SK-N-SH treated with all-trans-retinoic acid at 6 μM for 48 hours (cell line): ENCODE measurements at regions not wholly inside any gene's neighbourhood (a gene's known extent, or its start where the extent isn't known, plus 50 kb on each side); places are given as distances from the start of the nearest gene placed in this dataset.

Experiments
- ATAC-seq: fragments of 200-7000 bp; cut with Tn5 transposase; 3 replicates; pipeline ENCODE4 v1.9.1; 2020; ENCODE audit warnings: mild to moderate bottlenecking, moderate library complexity
- ARNTL ChIP-seq: fragments of 450-650 bp; formaldehyde crosslinking; IDR thresholded peaks from 2 replicates; pipeline ENCODE4 v1.5.0; 2020; ENCODE audit warnings: low read depth, mild to moderate bottlenecking, moderate library complexity, borderline replicate concordance
- BACH2 ChIP-seq: fragments of 250-450 bp; sonication (Bioruptor Pico); IDR thresholded peaks from 2 replicates; pipeline ENCODE4 v1.9.0; 2021; ENCODE audit warnings: mild to moderate bottlenecking, borderline replicate concordance
- CSDC2 ChIP-seq: fragments of 250-450 bp; sonication (Bioruptor Pico); IDR thresholded peaks from 2 replicates; pipeline ENCODE4 v1.5.0; 2020; ENCODE audit warnings: mild to moderate bottlenecking, moderate library complexity
- CSRNP3 ChIP-seq: fragments of 250-450 bp; sonication (Bioruptor Pico); IDR thresholded peaks from 2 replicates; pipeline ENCODE4 v1.5.1; 2021; ENCODE audit warnings: mild to moderate bottlenecking, moderate library complexity
- ESRRG ChIP-seq: fragments of 250-450 bp; sonication (Bioruptor Pico); IDR thresholded peaks from 2 replicates; pipeline ENCODE4 v1.6.1; 2021; ENCODE audit warnings: mild to moderate bottlenecking
- ISL1 ChIP-seq: fragments of 250-450 bp; sonication (Bioruptor Pico); IDR thresholded peaks from 2 replicates; pipeline ENCODE4 v2.1.2; 2022; ENCODE audit warnings: mild to moderate bottlenecking, moderate library complexity
- OSR1 ChIP-seq: fragments of 250-450 bp; sonication (Bioruptor Pico); IDR thresholded peaks from 2 replicates; pipeline ENCODE4 v1.8.0; 2022; ENCODE audit warnings: moderate library complexity, mild to moderate bottlenecking, inconsistent platforms
- PPARA ChIP-seq: fragments of 250-450 bp; sonication (Bioruptor Pico); IDR thresholded peaks from 2 replicates; pipeline ENCODE4 v1.5.0; 2020; ENCODE audit warnings: mild to moderate bottlenecking, borderline replicate concordance
- RARB ChIP-seq: fragments of 250-450 bp; sonication (Bioruptor Pico); IDR thresholded peaks from 2 replicates; pipeline ENCODE4 v1.8.0; 2021; ENCODE audit warnings: mild to moderate bottlenecking, moderate library complexity
- SNAI2 ChIP-seq: fragments of 250-450 bp; sonication (Bioruptor Pico); IDR thresholded peaks from 2 replicates; pipeline ENCODE4 v1.5.0; 2020; ENCODE audit warnings: mild to moderate bottlenecking, moderate library complexity
- TCF4 ChIP-seq: fragments of 250-450 bp; sonication (Bioruptor Pico); IDR thresholded peaks from 2 replicates; pipeline ENCODE4 v1.8.0; 2021; ENCODE audit warnings: mild to moderate bottlenecking, moderate library complexity, borderline replicate concordance
- TOX ChIP-seq: fragments of 250-450 bp; sonication (Bioruptor Pico); IDR thresholded peaks from 2 replicates; pipeline ENCODE4 v1.8.0; 2021; ENCODE audit warnings: mild to moderate bottlenecking, moderate library complexity, borderline replicate concordance
- ZC3H10 ChIP-seq: fragments of 250-450 bp; sonication (Bioruptor Pico); IDR thresholded peaks from 2 replicates; pipeline ENCODE4 v1.5.1; 2021; ENCODE audit warnings: mild to moderate bottlenecking, moderate library complexity
- ZFP3 ChIP-seq: fragments of 250-450 bp; sonication (Bioruptor Pico); IDR thresholded peaks from 2 replicates; pipeline ENCODE4 v1.5.0; 2020; ENCODE audit warnings: mild to moderate bottlenecking, moderate library complexity
- ZFP30 ChIP-seq: fragments of 450-650 bp; formaldehyde crosslinking; IDR thresholded peaks from 2 replicates; pipeline ENCODE4 v1.5.0; 2022; ENCODE audit warnings: mild to moderate bottlenecking, moderate library complexity
- ZNF565 ChIP-seq: fragments of 450-650 bp; formaldehyde crosslinking; conservative IDR thresholded peaks from 2 replicates; pipeline ENCODE4 v1.5.0; 2020; ENCODE audit warnings: low read depth, mild to moderate bottlenecking, moderate library complexity
- ZNF70 ChIP-seq: fragments of 450-650 bp; formaldehyde crosslinking; IDR thresholded peaks from 2 replicates; pipeline ENCODE4 v1.5.0; 2020; ENCODE audit warnings: mild to moderate bottlenecking, moderate library complexity
- ZNF8 ChIP-seq: fragments of 450-650 bp; formaldehyde crosslinking; IDR thresholded peaks from 2 replicates; pipeline ENCODE4 v1.5.0; 2020; ENCODE audit warnings: mild to moderate bottlenecking, moderate library complexity
- TF ChIP-seq, protein P1 (sequence below): fragments of 250-450 bp; sonication (Bioruptor Pico); IDR thresholded peaks from 2 replicates; pipeline ENCODE4 v1.8.0; 2020; ENCODE audit warnings: mild to moderate bottlenecking, moderate library complexity, borderline replicate concordance
- TF ChIP-seq, protein P2 (sequence below): fragments of 250-450 bp; sonication (Bioruptor Pico); IDR thresholded peaks from 2 replicates; pipeline ENCODE4 v1.5.1; 2020; ENCODE audit warnings: low read depth, mild to moderate bottlenecking, moderate library complexity
- TF ChIP-seq, protein P3 (sequence below): fragments of 250-450 bp; sonication (Bioruptor Pico); IDR thresholded peaks from 2 replicates; pipeline ENCODE4 v1.8.0; 2021; ENCODE audit warnings: low read depth, mild to moderate bottlenecking, moderate library complexity, borderline replicate concordance

DNA sequence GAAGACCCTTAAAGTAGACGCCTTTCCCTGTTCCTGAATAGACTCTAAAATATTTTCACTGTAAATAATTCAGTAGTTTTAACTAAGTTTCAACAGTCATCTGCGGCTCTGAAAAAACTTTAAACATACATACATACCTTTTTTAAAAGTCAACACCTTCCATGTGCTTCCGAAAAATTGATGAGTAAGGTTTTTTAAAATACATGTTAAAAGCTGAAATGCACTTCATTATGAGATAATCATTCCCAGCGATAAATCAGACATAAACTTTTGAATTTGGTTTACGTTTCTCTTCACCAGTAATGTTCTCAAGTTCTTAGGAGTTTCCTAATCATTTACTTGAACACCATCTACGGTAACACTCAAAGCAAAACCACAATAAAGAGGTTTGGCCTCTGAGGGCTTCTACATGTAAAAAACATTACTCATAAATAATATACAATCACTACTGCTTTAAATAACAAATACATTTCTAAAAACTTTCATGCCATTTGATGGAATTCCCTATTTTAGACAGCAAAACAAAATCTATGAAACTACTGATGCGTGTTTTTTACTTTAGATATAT, 403.5 kb downstream of the SHQ1 start:
- no peak for ATAC-seq

GRCh38 chr3:72442759-72443158, 405.5 kb downstream of the SHQ1 start:
- TF ChIP-seq SNAI2 (CRISPR knock-in tag), result no peak
- TF ChIP-seq ZNF565 (CRISPR knock-in tag), result no peak
- no peak for TF ChIP-seq RARB (CRISPR knock-in tag)
- TF ChIP-seq ZNF8 (CRISPR knock-in tag), result no peak
- no peak for TF ChIP-seq ISL1
- TF ChIP-seq, protein P1, sequence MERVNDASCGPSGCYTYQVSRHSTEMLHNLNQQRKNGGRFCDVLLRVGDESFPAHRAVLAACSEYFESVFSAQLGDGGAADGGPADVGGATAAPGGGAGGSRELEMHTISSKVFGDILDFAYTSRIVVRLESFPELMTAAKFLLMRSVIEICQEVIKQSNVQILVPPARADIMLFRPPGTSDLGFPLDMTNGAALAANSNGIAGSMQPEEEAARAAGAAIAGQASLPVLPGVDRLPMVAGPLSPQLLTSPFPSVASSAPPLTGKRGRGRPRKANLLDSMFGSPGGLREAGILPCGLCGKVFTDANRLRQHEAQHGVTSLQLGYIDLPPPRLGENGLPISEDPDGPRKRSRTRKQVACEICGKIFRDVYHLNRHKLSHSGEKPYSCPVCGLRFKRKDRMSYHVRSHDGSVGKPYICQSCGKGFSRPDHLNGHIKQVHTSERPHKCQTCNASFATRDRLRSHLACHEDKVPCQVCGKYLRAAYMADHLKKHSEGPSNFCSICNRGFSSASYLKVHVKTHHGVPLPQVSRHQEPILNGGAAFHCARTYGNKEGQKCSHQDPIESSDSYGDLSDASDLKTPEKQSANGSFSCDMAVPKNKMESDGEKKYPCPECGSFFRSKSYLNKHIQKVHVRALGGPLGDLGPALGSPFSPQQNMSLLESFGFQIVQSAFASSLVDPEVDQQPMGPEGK (CRISPR knock-in tag), result no peak
- TF ChIP-seq, protein P2, sequence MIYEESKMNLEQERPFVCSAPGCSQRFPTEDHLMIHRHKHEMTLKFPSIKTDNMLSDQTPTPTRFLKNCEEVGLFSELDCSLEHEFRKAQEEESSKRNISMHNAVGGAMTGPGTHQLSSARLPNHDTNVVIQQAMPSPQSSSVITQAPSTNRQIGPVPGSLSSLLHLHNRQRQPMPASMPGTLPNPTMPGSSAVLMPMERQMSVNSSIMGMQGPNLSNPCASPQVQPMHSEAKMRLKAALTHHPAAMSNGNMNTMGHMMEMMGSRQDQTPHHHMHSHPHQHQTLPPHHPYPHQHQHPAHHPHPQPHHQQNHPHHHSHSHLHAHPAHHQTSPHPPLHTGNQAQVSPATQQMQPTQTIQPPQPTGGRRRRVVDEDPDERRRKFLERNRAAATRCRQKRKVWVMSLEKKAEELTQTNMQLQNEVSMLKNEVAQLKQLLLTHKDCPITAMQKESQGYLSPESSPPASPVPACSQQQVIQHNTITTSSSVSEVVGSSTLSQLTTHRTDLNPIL (CRISPR knock-in tag), result no peak
- TF ChIP-seq TOX (CRISPR knock-in tag), result no peak
- no peak for TF ChIP-seq ZFP30 (CRISPR knock-in tag)
- TF ChIP-seq ARNTL (CRISPR knock-in tag), result no peak
- TF ChIP-seq CSRNP3 (CRISPR knock-in tag), result no peak
- no peak for TF ChIP-seq TCF4 (CRISPR knock-in tag)
- no peak for TF ChIP-seq ESRRG
- TF ChIP-seq ZFP3, result no peak
- no peak for TF ChIP-seq ZNF70
- TF ChIP-seq BACH2, result no peak
- TF ChIP-seq, protein P3, sequence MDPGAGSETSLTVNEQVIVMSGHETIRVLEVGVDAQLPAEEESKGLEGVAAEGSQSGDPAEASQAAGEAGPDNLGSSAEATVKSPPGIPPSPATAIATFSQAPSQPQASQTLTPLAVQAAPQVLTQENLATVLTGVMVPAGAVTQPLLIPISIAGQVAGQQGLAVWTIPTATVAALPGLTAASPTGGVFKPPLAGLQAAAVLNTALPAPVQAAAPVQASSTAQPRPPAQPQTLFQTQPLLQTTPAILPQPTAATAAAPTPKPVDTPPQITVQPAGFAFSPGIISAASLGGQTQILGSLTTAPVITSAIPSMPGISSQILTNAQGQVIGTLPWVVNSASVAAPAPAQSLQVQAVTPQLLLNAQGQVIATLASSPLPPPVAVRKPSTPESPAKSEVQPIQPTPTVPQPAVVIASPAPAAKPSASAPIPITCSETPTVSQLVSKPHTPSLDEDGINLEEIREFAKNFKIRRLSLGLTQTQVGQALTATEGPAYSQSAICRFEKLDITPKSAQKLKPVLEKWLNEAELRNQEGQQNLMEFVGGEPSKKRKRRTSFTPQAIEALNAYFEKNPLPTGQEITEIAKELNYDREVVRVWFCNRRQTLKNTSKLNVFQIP (CRISPR knock-in tag), result no peak
- TF ChIP-seq CSDC2 (CRISPR knock-in tag), result no peak
- no peak for ATAC-seq

More for the DNA sequence above, 403.5 kb downstream of the SHQ1 start:
- TF ChIP-seq, protein P2 (CRISPR knock-in tag), result no peak
- no peak for TF ChIP-seq SNAI2 (CRISPR knock-in tag)
- no peak for TF ChIP-seq ZC3H10 (CRISPR knock-in tag)
- no peak for TF ChIP-seq ZNF8 (CRISPR knock-in tag)
- TF ChIP-seq CSDC2 (CRISPR knock-in tag), result no peak
- no peak for TF ChIP-seq OSR1 (CRISPR knock-in tag)
- no peak for TF ChIP-seq PPARA
- TF ChIP-seq ZFP30 (CRISPR knock-in tag), result no peak

DNA sequence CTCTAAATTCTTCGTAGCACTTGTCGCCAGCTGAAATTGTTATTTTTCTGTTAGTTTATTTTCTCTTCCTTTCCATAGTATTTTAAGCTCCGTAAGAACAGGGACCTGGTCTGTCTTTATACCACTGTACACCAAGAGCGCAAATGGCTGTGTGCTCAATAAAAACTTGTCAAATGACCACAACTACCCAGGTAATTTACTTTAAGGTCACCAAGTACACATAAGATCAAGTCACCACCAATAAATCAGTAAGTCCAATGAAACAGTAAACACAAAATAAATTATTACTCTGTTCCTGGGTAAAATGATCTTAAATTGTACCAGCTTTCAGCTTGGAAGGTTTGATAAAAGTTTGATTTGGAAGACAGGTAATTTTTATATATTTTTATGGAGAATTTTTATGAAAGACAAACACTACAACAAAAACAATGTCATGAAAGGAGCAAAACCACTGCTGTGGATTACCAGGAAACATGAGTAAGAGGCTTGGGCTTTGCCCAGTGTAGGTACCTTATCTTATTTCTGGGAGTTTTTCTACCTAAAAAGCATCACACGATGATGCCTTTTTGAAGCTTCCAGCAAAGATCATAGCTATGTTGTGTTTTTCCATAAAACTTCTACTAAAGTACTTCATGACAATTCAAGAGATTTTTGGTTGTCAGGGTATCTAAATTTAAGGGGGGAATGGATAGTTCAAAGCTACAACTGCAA, 406.8 kb downstream of the SHQ1 start:
- TF ChIP-seq, protein P2 (CRISPR knock-in tag), result no peak
- no peak for TF ChIP-seq ZC3H10 (CRISPR knock-in tag)
- TF ChIP-seq ESRRG, result no peak
- no peak for TF ChIP-seq TOX (CRISPR knock-in tag)
- no peak for TF ChIP-seq ISL1
- no peak for TF ChIP-seq PPARA
- TF ChIP-seq BACH2, result no peak
- TF ChIP-seq ZFP3, result no peak
- TF ChIP-seq ZNF565 (CRISPR knock-in tag), result no peak
- TF ChIP-seq CSDC2 (CRISPR knock-in tag), result no peak
- no peak for TF ChIP-seq ZNF70
- TF ChIP-seq ARNTL (CRISPR knock-in tag), result no peak
- ATAC-seq, result no peak
